ENCODE measurements at regions not wholly inside any gene's neighbourhood (a gene's known extent, or its start where the extent isn't known, plus 50 kb on each side); places are given as distances from the start of the nearest gene placed in this dataset.
A peak's percentile ranks its signal among the peaks of the same experiment; 100 is the strongest.

- DNase-seq (ENCODE audit: low read depth), result no peak
Measured at GRCh38 chr15:96415513-96416217, 85.2 kb downstream of the NR2F2 start.

GRCh38 chr15:96416218-96416933 lies 85.9 kb downstream of the NR2F2 start:
- DNase-seq (ENCODE audit: low read depth), result no peak

- peak; percentile 39 for DNase-seq (ENCODE audit: low read depth)
Measured at GRCh38 chr15:96416934-96417759, 86.6 kb downstream of the NR2F2 start.

- no peak for DNase-seq (ENCODE audit: low read depth)
Measured at GRCh38 chr15:96417760-96418130, 87.2 kb downstream of the NR2F2 start.

GRCh38 chr15:96418146-96418545 lies 87.6 kb downstream of the NR2F2 start:
- no peak for DNase-seq (ENCODE audit: low read depth)

GRCh38 chr15:96421178-96421601 lies 90.7 kb downstream of the NR2F2 start:
- peak; percentile 71 for DNase-seq (ENCODE audit: low read depth)

- DNase-seq (ENCODE audit: low read depth), result no peak
Measured at GRCh38 chr15:96422125-96422524, 91.6 kb downstream of the NR2F2 start.

- DNase-seq (ENCODE audit: low read depth), result no peak
Measured at GRCh38 chr15:96424674-96425073, 94.2 kb downstream of the NR2F2 start.

- peak; percentile 89 for DNase-seq (ENCODE audit: low read depth)
Measured at GRCh38 chr15:96428742-96429141, 98.2 kb downstream of the NR2F2 start.

GRCh38 chr15:96431786-96432185 lies 101.3 kb downstream of the NR2F2 start:
- DNase-seq (ENCODE audit: low read depth), result no peak

- no peak for DNase-seq (ENCODE audit: low read depth)
Measured at GRCh38 chr15:96435022-96435421, 104.5 kb downstream of the NR2F2 start.

GRCh38 chr15:96435841-96436240 lies 105.3 kb downstream of the NR2F2 start:
- no peak for DNase-seq (ENCODE audit: low read depth)

- no peak for DNase-seq (ENCODE audit: low read depth)
Measured at GRCh38 chr15:96440978-96441377, 110.5 kb downstream of the NR2F2 start.

GRCh38 chr15:96442076-96442475 lies 111.6 kb downstream of the NR2F2 start:
- no peak for DNase-seq (ENCODE audit: low read depth)

GRCh38 chr15:96444865-96445264 lies 114.4 kb downstream of the NR2F2 start:
- DNase-seq (ENCODE audit: low read depth), result no peak

GRCh38 chr15:96448923-96449322 lies 118.4 kb downstream of the NR2F2 start:
- DNase-seq (ENCODE audit: low read depth), result no peak

- peak; percentile 12 for DNase-seq (ENCODE audit: low read depth)
Measured at GRCh38 chr15:96457841-96458240, 127.3 kb downstream of the NR2F2 start.

GRCh38 chr15:96460106-96460505 lies 129.6 kb downstream of the NR2F2 start:
- DNase-seq (ENCODE audit: low read depth), result no peak

GRCh38 chr15:96462768-96463750 lies 132.6 kb downstream of the NR2F2 start:
- no peak for DNase-seq (ENCODE audit: low read depth)

- DNase-seq (ENCODE audit: low read depth), result no peak
Measured at GRCh38 chr15:96466389-96466947, 136.0 kb downstream of the NR2F2 start.

GRCh38 chr15:96468036-96468435 lies 137.5 kb downstream of the NR2F2 start:
- DNase-seq (ENCODE audit: low read depth), result no peak
